Nephron (organoid): ENCODE measurements at regions not wholly inside any gene's neighbourhood (a gene's known extent, or its start where the extent isn't known, plus 50 kb on each side); places are given as distances from the start of the nearest gene placed in this dataset.

ENCODE experiments used
- H3K27ac Mint-ChIP-seq, 3 experiments: 2 replicates each; pipeline ENCODE4 v1.8.0; 2020; ENCODE audit warnings: mixed read lengths in 3 of 3, mild to moderate bottlenecking in 2 of 3, moderate library complexity in 1 of 3
- H3K27me3 Mint-ChIP-seq: 2 replicates; pipeline ENCODE4 v1.8.0; 2021; ENCODE audit warnings: low read depth, mild to moderate bottlenecking, moderate library complexity, mixed read lengths
- H3K36me3 Mint-ChIP-seq: 2 replicates; pipeline ENCODE4 v1.8.0; 2020; ENCODE audit warnings: low read depth, mixed read lengths
- H3K4me1 Mint-ChIP-seq: 2 replicates; pipeline ENCODE4 v1.8.0; 2020; ENCODE audit warnings: mixed read lengths
- H3K4me3 Mint-ChIP-seq, 3 experiments: 2 replicates each; pipeline ENCODE4 v1.8.0; 2020; ENCODE audit warnings: mild to moderate bottlenecking in 3 of 3, mixed read lengths in 3 of 3, moderate library complexity in 2 of 3
- H3K9me3 Mint-ChIP-seq: 2 replicates; pipeline ENCODE4 v1.8.0; 2020; ENCODE audit warnings: mixed read lengths
- TF ChIP-seq, protein P1 (sequence below), 3 experiments: fragments of 200-600 bp; sonication (generic); IDR thresholded peaks; one replicate each; pipeline ENCODE4 v1.5.0; 2021; ENCODE audit warnings: antibody characterized with exemption in 3 of 3; ENCODE audit not compliant: unreplicated experiment in 3 of 3

GRCh38 chr2:234771980-234772732, 179.7 kb upstream of the SH3BP4 start:
- H3K4me1 Mint-ChIP-seq, result peaks cover 53% of the 10 kb centered on the region
- peaks cover 13% of the 10 kb centered on the region for H3K9me3 Mint-ChIP-seq

DNA sequence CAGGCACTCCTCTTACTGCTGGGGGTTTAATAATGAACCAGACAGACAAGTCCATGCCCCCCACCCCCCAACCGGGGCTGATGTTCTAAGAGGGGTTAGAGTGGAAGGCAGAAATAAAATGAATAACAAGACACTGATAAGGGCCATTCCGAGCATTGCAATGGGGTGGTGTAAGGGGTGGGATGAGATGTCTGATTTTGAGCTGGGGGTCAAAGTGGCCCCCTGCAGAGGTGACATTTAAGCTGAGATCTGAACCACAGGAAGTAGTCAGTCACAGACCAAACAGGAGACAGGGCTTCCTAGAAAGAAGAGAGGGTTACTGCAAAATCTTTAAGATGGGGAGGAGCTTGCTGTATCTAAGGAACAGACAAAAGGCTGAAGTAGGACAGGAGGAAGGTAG, 180.6 kb upstream of the SH3BP4 start:
- H3K4me3 Mint-ChIP-seq, result no peak overlapping the region
- no peaks in the 10 kb centered on the region for H3K36me3 Mint-ChIP-seq
- H3K9me3 Mint-ChIP-seq, result peaks cover 6% of the 10 kb centered on the region
- H3K27ac Mint-ChIP-seq, result peak overlapping the region; percentile 73 to 89 (median 81)
- peaks cover 53% of the 10 kb centered on the region for H3K4me1 Mint-ChIP-seq
- H3K27me3 Mint-ChIP-seq, result peaks cover 11% of the 10 kb centered on the region
- TF ChIP-seq, protein P1, sequence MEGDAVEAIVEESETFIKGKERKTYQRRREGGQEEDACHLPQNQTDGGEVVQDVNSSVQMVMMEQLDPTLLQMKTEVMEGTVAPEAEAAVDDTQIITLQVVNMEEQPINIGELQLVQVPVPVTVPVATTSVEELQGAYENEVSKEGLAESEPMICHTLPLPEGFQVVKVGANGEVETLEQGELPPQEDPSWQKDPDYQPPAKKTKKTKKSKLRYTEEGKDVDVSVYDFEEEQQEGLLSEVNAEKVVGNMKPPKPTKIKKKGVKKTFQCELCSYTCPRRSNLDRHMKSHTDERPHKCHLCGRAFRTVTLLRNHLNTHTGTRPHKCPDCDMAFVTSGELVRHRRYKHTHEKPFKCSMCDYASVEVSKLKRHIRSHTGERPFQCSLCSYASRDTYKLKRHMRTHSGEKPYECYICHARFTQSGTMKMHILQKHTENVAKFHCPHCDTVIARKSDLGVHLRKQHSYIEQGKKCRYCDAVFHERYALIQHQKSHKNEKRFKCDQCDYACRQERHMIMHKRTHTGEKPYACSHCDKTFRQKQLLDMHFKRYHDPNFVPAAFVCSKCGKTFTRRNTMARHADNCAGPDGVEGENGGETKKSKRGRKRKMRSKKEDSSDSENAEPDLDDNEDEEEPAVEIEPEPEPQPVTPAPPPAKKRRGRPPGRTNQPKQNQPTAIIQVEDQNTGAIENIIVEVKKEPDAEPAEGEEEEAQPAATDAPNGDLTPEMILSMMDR (IDR thresholded peaks at IDR 0.05; ENCODE audit: unreplicated experiment in 3 of 3), result no peak

More at GRCh38 chr2:234771980-234772732, 179.7 kb upstream of the SH3BP4 start:
- Mint-ChIP-seq H3K36me3 (no peaks in the 10 kb centered on the region), H3K27ac (peak overlapping the region; percentile 81 to 93 (median 89)), H3K27me3 (peaks cover 11% of the 10 kb centered on the region), H3K4me3 (peak overlapping the region in 2 of 3 experiments; percentile 1 to 62)
- TF ChIP-seq, protein P1 (IDR thresholded peaks at IDR 0.05; ENCODE audit: unreplicated experiment in 3 of 3), result no peak

GRCh38 chr2:234770715-234771141, 181.1 kb upstream of the SH3BP4 start:
- peaks cover 7% of the 10 kb centered on the region for H3K9me3 Mint-ChIP-seq
- TF ChIP-seq, protein P1 (IDR thresholded peaks at IDR 0.05; ENCODE audit: unreplicated experiment in 3 of 3), result no peak
- H3K4me1 Mint-ChIP-seq, result peaks cover 53% of the 10 kb centered on the region
- no peak overlapping the region for H3K4me3 Mint-ChIP-seq
- no peaks in the 10 kb centered on the region for H3K36me3 Mint-ChIP-seq
- peak overlapping the region; percentile 81 to 90 (median 89) for H3K27ac Mint-ChIP-seq
- peaks cover 11% of the 10 kb centered on the region for H3K27me3 Mint-ChIP-seq

- TF ChIP-seq, protein P1 (IDR thresholded peaks at IDR 0.05; ENCODE audit: unreplicated experiment in 3 of 3), result no peak
- peaks cover 11% of the 10 kb centered on the region for H3K27me3 Mint-ChIP-seq
- peaks cover 53% of the 10 kb centered on the region for H3K4me1 Mint-ChIP-seq
- no peak overlapping the region for H3K4me3 Mint-ChIP-seq
- H3K9me3 Mint-ChIP-seq, result peaks cover 4% of the 10 kb centered on the region
- no peaks in the 10 kb centered on the region for H3K36me3 Mint-ChIP-seq
- H3K27ac Mint-ChIP-seq, result peak overlapping the region; percentile 81 to 90 (median 89)
These were observed 181.7 kb upstream of the SH3BP4 start for GRCh38 chr2:234770031-234770506.

DNA sequence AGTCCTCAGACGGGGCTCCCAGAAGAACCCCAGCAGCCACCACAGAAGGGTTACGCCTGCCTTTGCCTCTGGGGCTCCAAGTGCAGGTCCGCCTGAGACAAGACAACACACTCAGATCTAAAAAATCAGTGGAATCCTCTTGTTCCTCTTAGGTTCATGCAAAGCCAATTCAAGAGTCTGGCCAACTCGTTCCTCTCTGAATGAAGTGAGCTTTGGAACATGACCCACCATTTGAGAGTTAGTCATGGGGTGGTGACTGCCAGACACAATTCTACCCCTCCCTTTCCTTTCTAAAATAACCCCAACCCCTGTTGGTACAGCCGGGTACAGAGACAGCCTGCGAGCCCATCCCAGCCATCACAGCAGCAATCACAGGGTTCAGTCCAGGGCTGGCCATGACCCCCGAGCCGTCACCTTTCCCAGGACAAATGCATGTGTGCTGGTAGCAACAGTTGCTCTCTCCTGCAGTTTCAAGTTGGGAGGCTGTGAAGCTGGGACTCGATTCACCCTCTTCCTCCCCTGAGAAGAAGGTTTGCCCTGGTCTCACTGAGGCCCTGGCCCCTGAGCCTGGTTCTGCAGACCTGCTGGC, 183.1 kb upstream of the SH3BP4 start:
- peaks cover 2% of the 10 kb centered on the region for H3K9me3 Mint-ChIP-seq
- no peaks in the 10 kb centered on the region for H3K36me3 Mint-ChIP-seq
- H3K4me1 Mint-ChIP-seq, result peaks cover 47% of the 10 kb centered on the region
- TF ChIP-seq, protein P1 (IDR thresholded peaks at IDR 0.05; ENCODE audit: unreplicated experiment in 3 of 3), result no peak
- peak overlapping the region in 2 of 3 experiments; percentile 81 to 90 for H3K27ac Mint-ChIP-seq
- no peak overlapping the region for H3K4me3 Mint-ChIP-seq
- peaks cover 11% of the 10 kb centered on the region for H3K27me3 Mint-ChIP-seq
